ENCODE measurements at regions not wholly inside any gene's neighbourhood (a gene's known extent, or its start where the extent isn't known, plus 50 kb on each side); places are given as distances from the start of the nearest gene placed in this dataset.

- H3K27me3 ChIP-seq, result no peaks in the 10 kb centered on the region
- no peaks in the 10 kb centered on the region for H3K9me3 ChIP-seq
- ATAC-seq (ENCODE audit: low FRiP score in 2 of 2) (no peak), DNase-seq (no peak)
- H3K36me3 ChIP-seq, result no peaks in the 10 kb centered on the region
- H3K4me3 ChIP-seq, result no peak overlapping the region
- no peaks in the 10 kb centered on the region for H3K4me1 ChIP-seq
- TF ChIP-seq, protein P1, sequence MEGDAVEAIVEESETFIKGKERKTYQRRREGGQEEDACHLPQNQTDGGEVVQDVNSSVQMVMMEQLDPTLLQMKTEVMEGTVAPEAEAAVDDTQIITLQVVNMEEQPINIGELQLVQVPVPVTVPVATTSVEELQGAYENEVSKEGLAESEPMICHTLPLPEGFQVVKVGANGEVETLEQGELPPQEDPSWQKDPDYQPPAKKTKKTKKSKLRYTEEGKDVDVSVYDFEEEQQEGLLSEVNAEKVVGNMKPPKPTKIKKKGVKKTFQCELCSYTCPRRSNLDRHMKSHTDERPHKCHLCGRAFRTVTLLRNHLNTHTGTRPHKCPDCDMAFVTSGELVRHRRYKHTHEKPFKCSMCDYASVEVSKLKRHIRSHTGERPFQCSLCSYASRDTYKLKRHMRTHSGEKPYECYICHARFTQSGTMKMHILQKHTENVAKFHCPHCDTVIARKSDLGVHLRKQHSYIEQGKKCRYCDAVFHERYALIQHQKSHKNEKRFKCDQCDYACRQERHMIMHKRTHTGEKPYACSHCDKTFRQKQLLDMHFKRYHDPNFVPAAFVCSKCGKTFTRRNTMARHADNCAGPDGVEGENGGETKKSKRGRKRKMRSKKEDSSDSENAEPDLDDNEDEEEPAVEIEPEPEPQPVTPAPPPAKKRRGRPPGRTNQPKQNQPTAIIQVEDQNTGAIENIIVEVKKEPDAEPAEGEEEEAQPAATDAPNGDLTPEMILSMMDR (IDR thresholded peaks at IDR 0.05), result no peak
- no peak for TF ChIP-seq POLR2AphosphoS5 (IDR thresholded peaks at IDR 0.05)
- no peak for TF ChIP-seq POLR2A (IDR thresholded peaks at IDR 0.05)
- TF ChIP-seq EP300 (IDR thresholded peaks at IDR 0.05), result no peak
- no peak overlapping the region for H3K27ac ChIP-seq
- WGBS, 2 donors, result 76% methylated on average over 4 of the region's 4 CpGs
These were observed 1055.3 kb upstream of the SPRY2 start for GRCh38 chr13:81396192-81396591.

GRCh38 chr13:81395368-81395767 is 1054.4 kb upstream of the SPRY2 start:
- TF ChIP-seq POLR2AphosphoS5 (IDR thresholded peaks at IDR 0.05) (no peak), POLR2A (IDR thresholded peaks at IDR 0.05) (no peak), EP300 (IDR thresholded peaks at IDR 0.05) (no peak)
- TF ChIP-seq, protein P1 (IDR thresholded peaks at IDR 0.05), result no peak
- DNase-seq, result no peak
- Histone ChIP-seq H3K4me1 (no peaks in the 10 kb centered on the region), H3K4me3 (no peak overlapping the region), H3K27me3 (no peaks in the 10 kb centered on the region), H3K9me3 (no peaks in the 10 kb centered on the region), H3K27ac (no peak overlapping the region), H3K36me3 (no peaks in the 10 kb centered on the region)
- no peak for ATAC-seq (ENCODE audit: low FRiP score in 2 of 2)
- WGBS, 2 donors, result 53 to 80% methylated on average over 4 of the region's 4 CpGs

DNA sequence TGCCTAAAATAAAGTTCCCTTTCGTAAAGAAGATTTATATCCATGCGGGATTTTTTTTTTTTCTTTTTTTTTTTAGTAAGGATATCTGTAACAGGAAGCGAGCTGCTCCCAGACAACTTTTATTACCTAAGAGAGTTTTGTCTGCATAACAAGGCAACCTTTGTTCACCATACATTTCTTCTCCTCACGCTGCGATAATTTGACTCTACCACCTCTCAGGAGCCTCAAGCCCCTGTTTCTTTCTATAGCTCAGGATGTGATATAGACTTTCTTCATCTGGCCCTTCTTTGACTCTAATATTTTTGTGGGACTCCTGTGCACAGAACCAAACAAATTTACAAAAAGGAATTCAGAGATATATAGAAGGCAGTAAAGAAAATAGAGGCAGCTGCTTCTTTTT is 1053.7 kb upstream of the SPRY2 start:
- H3K27ac ChIP-seq, result no peak overlapping the region
- no peak overlapping the region for H3K4me3 ChIP-seq
- H3K27me3 ChIP-seq, result no peaks in the 10 kb centered on the region
- no peak for ATAC-seq (ENCODE audit: low FRiP score in 2 of 2)
- DNase-seq, result no peak
- no peaks in the 10 kb centered on the region for H3K4me1 ChIP-seq
- TF ChIP-seq POLR2AphosphoS5 (IDR thresholded peaks at IDR 0.05) (no peak), EP300 (IDR thresholded peaks at IDR 0.05) (no peak), POLR2A (IDR thresholded peaks at IDR 0.05) (no peak)
- TF ChIP-seq, protein P1 (IDR thresholded peaks at IDR 0.05), result no peak
- H3K36me3 ChIP-seq, result no peaks in the 10 kb centered on the region
- H3K9me3 ChIP-seq, result no peaks in the 10 kb centered on the region
- WGBS, 2 donors, result 57% methylated on average over 5 of the region's 5 CpGs

- H3K27me3 ChIP-seq, result no peaks in the 10 kb centered on the region
- H3K27ac ChIP-seq, result no peak overlapping the region
- no peak for DNase-seq
- H3K9me3 ChIP-seq, result no peaks in the 10 kb centered on the region
- WGBS, 2 donors, result 26 to 40% methylated on average over 1 of the region's 1 CpG
- no peak overlapping the region for H3K4me3 ChIP-seq
- H3K4me1 ChIP-seq, result no peaks in the 10 kb centered on the region
- no peaks in the 10 kb centered on the region for H3K36me3 ChIP-seq
- TF ChIP-seq, protein P1 (IDR thresholded peaks at IDR 0.05), result no peak
- TF ChIP-seq POLR2A (IDR thresholded peaks at IDR 0.05), result no peak
- no peak for TF ChIP-seq EP300 (IDR thresholded peaks at IDR 0.05)
- TF ChIP-seq POLR2AphosphoS5 (IDR thresholded peaks at IDR 0.05), result no peak
- no peak for ATAC-seq (ENCODE audit: low FRiP score in 2 of 2)
These were observed 1052.8 kb upstream of the SPRY2 start for GRCh38 chr13:81393721-81394120.

DNA sequence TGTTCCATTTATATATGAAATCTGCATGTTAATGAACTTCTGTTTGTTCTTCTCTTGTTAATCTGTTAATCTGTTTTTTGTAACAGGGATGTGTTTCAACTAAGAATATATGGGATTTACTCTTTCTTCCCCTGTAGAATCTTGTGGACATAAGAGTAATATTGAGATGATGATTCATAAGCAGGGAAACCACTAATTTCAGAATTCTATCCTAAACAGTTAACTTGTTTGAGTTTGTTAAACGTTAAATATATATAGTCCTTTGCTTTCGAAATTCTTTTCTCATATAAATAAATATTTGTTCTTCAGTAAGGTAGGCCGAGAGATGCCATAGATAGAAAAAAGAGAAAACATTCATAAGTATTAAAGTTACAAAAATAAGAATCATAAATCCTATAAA is 1052.2 kb upstream of the SPRY2 start:
- Histone ChIP-seq H3K36me3 (no peaks in the 10 kb centered on the region), H3K9me3 (no peaks in the 10 kb centered on the region), H3K4me1 (no peaks in the 10 kb centered on the region), H3K27me3 (no peaks in the 10 kb centered on the region), H3K27ac (no peak overlapping the region), H3K4me3 (no peak overlapping the region)
- TF ChIP-seq, protein P1 (IDR thresholded peaks at IDR 0.05), result no peak
- TF ChIP-seq EP300 (IDR thresholded peaks at IDR 0.05) (no peak), POLR2AphosphoS5 (IDR thresholded peaks at IDR 0.05) (no peak), POLR2A (IDR thresholded peaks at IDR 0.05) (no peak)
- DNase-seq (no peak), ATAC-seq (ENCODE audit: low FRiP score in 2 of 2) (no peak)
- 40 to 46% methylated on average over 3 of the region's 3 CpGs for WGBS, 2 donors

Data from upper lobe of left lung (tissue), 6 donors.